K562 (cell line): ENCODE measurements at regions not wholly inside any gene's neighbourhood (a gene's known extent, or its start where the extent isn't known, plus 50 kb on each side); places are given as distances from the start of the nearest gene placed in this dataset.

ENCODE experiments used
- ESRRA ChIP-seq: fragments of 450-650 bp; IDR thresholded peaks from 2 replicates; pipeline ENCODE4 v1.6.1; 2014; ENCODE audit warnings: low read depth, mild to moderate bottlenecking, moderate library complexity, borderline replicate concordance
- RAD51 ChIP-seq: fragments of 450-650 bp; IDR thresholded peaks from 2 replicates; pipeline ENCODE4 v1.7.1; 2016; ENCODE audit warnings: low read depth, mild to moderate bottlenecking, borderline replicate concordance
- ZNF354B ChIP-seq: fragments of 250-450 bp; sonication (Bioruptor Pico); IDR thresholded peaks from 2 replicates; pipeline ENCODE4 v1.4.0; 2020
- ZNF766 ChIP-seq: fragments of 200-800 bp; sonication (Bioruptor generic); conservative IDR thresholded peaks from 2 replicates; pipeline ENCODE4 v1.6.1; 2016; ENCODE audit warnings: missing genetic modification characterization, missing compliant biosample characterization
- TF ChIP-seq, protein P1 (sequence below), 3 experiments: IDR thresholded peaks in 2 of 3; conservative IDR thresholded peaks in 1 of 3; 2 replicates each; pipeline ENCODE4 v1.5.1; 2011 to 2012; ENCODE audit warnings: low read length in 3 of 3, mild to moderate bottlenecking in 3 of 3, control low read depth in 2 of 3, improper control_type of control experiment in 1 of 3, inconsistent platforms in 1 of 3, low read depth in 1 of 3, mixed read lengths in 1 of 3, moderate library complexity in 1 of 3; ENCODE audit not compliant: insufficient read depth in 2 of 3

DNA sequence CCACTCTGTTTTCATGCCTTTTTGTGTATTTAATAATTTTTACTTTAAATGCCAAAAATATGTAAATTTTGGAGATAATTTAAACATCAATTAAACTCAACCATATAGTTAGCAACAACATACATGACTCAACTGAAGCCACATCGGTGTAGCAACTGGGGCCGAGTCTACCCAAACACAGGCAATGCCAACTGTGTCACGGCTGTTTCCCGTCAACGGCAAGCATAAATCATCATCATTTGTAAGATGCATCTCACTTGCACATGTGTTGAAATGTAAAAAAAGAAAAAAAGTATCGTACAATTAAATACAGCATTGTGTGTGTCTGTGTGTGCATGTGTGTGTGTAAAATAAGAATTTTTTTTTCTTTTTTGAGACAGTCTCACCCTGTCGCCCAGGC lies 160.1 kb upstream of the TAS2R1 start:
- TF ChIP-seq, protein P1, sequence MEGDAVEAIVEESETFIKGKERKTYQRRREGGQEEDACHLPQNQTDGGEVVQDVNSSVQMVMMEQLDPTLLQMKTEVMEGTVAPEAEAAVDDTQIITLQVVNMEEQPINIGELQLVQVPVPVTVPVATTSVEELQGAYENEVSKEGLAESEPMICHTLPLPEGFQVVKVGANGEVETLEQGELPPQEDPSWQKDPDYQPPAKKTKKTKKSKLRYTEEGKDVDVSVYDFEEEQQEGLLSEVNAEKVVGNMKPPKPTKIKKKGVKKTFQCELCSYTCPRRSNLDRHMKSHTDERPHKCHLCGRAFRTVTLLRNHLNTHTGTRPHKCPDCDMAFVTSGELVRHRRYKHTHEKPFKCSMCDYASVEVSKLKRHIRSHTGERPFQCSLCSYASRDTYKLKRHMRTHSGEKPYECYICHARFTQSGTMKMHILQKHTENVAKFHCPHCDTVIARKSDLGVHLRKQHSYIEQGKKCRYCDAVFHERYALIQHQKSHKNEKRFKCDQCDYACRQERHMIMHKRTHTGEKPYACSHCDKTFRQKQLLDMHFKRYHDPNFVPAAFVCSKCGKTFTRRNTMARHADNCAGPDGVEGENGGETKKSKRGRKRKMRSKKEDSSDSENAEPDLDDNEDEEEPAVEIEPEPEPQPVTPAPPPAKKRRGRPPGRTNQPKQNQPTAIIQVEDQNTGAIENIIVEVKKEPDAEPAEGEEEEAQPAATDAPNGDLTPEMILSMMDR (IDR thresholded peaks at IDR 0.05 in 2 of 3, conservative IDR thresholded peaks at IDR 0.05 in 1 of 3; ENCODE audit: insufficient read depth in 2 of 3, low read depth in 1 of 3, low read length in 3 of 3): no peak
- TF ChIP-seq ZNF354B (CRISPR knock-in tag) (no peak), RAD51 (no peak), ESRRA (no peak), ZNF766 (CRISPR knock-in tag) (no peak)
